PFSK-1 (cell line): ENCODE measurements at regions not wholly inside any gene's neighbourhood (a gene's known extent, or its start where the extent isn't known, plus 50 kb on each side); places are given as distances from the start of the nearest gene placed in this dataset.

Experiments
- POLR2AphosphoS5 ChIP-seq: IDR thresholded peaks from 2 replicates; pipeline ENCODE4 v1.6.1; 2012; ENCODE audit warnings: low read depth, mild to moderate bottlenecking, control low read depth, low read length, moderate library complexity
- REST ChIP-seq, 2 experiments: IDR thresholded peaks; 2 replicates each; pipeline versions ENCODE4 v1.6.1 to v1.8.0; 2011 to 2012; ENCODE audit warnings: low read depth in 2 of 2, low read length in 2 of 2, control low read depth in 1 of 2, inconsistent platforms in 1 of 2, mild to moderate bottlenecking in 1 of 2, moderate library complexity in 1 of 2; ENCODE audit not compliant: insufficient read depth in 1 of 2
- SIN3A ChIP-seq: IDR thresholded peaks from 2 replicates; pipeline ENCODE4 v1.6.1; 2012; ENCODE audit warnings: mild to moderate bottlenecking, low read length, moderate library complexity, borderline replicate concordance; ENCODE audit not compliant: insufficient read depth
- TAF1 ChIP-seq: IDR thresholded peaks from 2 replicates; pipeline ENCODE4 v1.6.1; 2012; ENCODE audit warnings: low read length, control low read depth, borderline replicate concordance; ENCODE audit not compliant: insufficient read depth

DNA sequence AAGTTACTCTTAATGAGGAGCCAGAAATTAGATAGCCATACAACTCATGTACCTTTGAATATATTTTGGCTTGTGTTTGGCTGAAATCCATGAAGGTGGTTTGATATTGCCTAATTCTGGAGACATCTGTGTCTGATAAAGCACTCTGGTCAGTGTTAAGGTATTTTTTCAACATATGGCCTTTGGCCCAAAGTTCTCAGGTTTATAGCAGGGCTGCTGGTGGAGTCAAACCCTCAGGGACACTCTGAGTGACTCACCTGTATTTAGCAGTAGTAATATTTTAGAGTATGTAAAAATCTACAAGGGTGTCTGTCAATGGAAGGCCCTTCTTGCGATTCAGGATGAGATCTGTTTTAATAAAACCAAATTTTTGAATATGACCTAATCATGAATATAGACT lies 666.5 kb downstream of the SLC4A3 start:
- TF ChIP-seq REST (IDR thresholded peaks at IDR 0.05; ENCODE audit: insufficient read depth in 1 of 2, low read depth in 2 of 2, low read length in 2 of 2), result no peak
- no peak for TF ChIP-seq TAF1
- TF ChIP-seq POLR2AphosphoS5, result no peak
- no peak for TF ChIP-seq SIN3A
